Trophoblast cell (in vitro differentiated cells and primary cell): ENCODE measurements at regions not wholly inside any gene's neighbourhood (a gene's known extent, or its start where the extent isn't known, plus 50 kb on each side); places are given as distances from the start of the nearest gene placed in this dataset.

ENCODE experiments used
- DNase-seq, 2 donors: peaks; one replicate each; pipeline ENCODE4 v3.0.0-alpha.2; 2016
- H2AFZ ChIP-seq: 2 replicates; pipeline ENCODE4 v1.6.1; 2013; ENCODE audit warnings: low read length, moderate library complexity, mild to moderate bottlenecking; ENCODE audit not compliant: insufficient read depth, poor library complexity
- H2AK5ac ChIP-seq: 2 replicates; pipeline ENCODE4 v1.6.1; 2013; ENCODE audit warnings: mild to moderate bottlenecking, low read length
- H2BK120ac ChIP-seq: 2 replicates; pipeline ENCODE4 v1.6.1; 2013; ENCODE audit warnings: low read length, mild to moderate bottlenecking, moderate library complexity; ENCODE audit not compliant: insufficient read depth, poor library complexity
- H2BK12ac ChIP-seq: 2 replicates; pipeline ENCODE4 v1.6.1; 2013; ENCODE audit warnings: mild to moderate bottlenecking, low read length, moderate library complexity
- H2BK5ac ChIP-seq: 2 replicates; pipeline ENCODE4 v1.6.1; 2013; ENCODE audit warnings: low read length, low read depth, moderate library complexity, mild to moderate bottlenecking; ENCODE audit not compliant: poor library complexity
- H3K14ac ChIP-seq: 2 replicates; pipeline ENCODE4 v1.6.1; 2013; ENCODE audit warnings: mild to moderate bottlenecking, low read length
- H3K18ac ChIP-seq: 2 replicates; pipeline ENCODE4 v1.6.1; 2013; ENCODE audit warnings: mild to moderate bottlenecking, low read length
- H3K23ac ChIP-seq: 2 replicates; pipeline ENCODE4 v1.6.1; 2013; ENCODE audit warnings: low read length
- H3K27ac ChIP-seq: 2 replicates; pipeline ENCODE4 v1.5.1; 2013; ENCODE audit warnings: low read depth, mild to moderate bottlenecking, inconsistent platforms, low read length, moderate library complexity
- H3K27me3 ChIP-seq: 2 replicates; pipeline ENCODE4 v1.6.1; 2013; ENCODE audit warnings: inconsistent platforms, mild to moderate bottlenecking, low read length, moderate library complexity; ENCODE audit not compliant: insufficient read depth
- H3K36me3 ChIP-seq, 2 experiments: 1 replicate in 1 of 2; 2 replicates in 1 of 2; pipeline ENCODE4 v1.6.1; 2013; ENCODE audit warnings: low read length in 2 of 2, mild to moderate bottlenecking in 2 of 2, moderate library complexity in 1 of 2; ENCODE audit not compliant: insufficient read depth in 2 of 2, control insufficient read depth in 1 of 2
- H3K4ac ChIP-seq: 2 replicates; pipeline ENCODE4 v1.6.1; 2013; ENCODE audit warnings: low read depth, mild to moderate bottlenecking, low read length, moderate library complexity
- H3K4me1 ChIP-seq, 2 experiments: 1 replicate in 1 of 2; 2 replicates in 1 of 2; pipeline ENCODE4 v1.6.1; 2013; ENCODE audit warnings: low read length in 2 of 2, mild to moderate bottlenecking in 2 of 2, moderate library complexity in 1 of 2; ENCODE audit not compliant: insufficient read depth in 2 of 2, control insufficient read depth in 1 of 2
- H3K4me2 ChIP-seq: 2 replicates; pipeline ENCODE4 v1.6.1; 2013; ENCODE audit warnings: inconsistent platforms, mild to moderate bottlenecking, low read length, moderate library complexity
- H3K4me3 ChIP-seq: 2 replicates; pipeline ENCODE4 v1.5.1; 2013; ENCODE audit warnings: mild to moderate bottlenecking, low read depth, low read length, inconsistent platforms
- H3K79me1 ChIP-seq: one replicate; pipeline ENCODE4 v1.6.1; 2013; ENCODE audit warnings: low read length
- H3K79me2 ChIP-seq: 2 replicates; pipeline ENCODE4 v1.6.1; 2013; ENCODE audit warnings: low read length, mild to moderate bottlenecking; ENCODE audit not compliant: control insufficient read depth, insufficient read depth, poor library complexity
- H3K9ac ChIP-seq: 2 replicates; pipeline ENCODE4 v1.6.1; 2013; ENCODE audit warnings: mild to moderate bottlenecking, low read length
- H3K9me3 ChIP-seq: 2 replicates; pipeline ENCODE4 v1.6.1; 2013; ENCODE audit warnings: low read depth, mild to moderate bottlenecking, control low read depth, inconsistent platforms, low read length; ENCODE audit not compliant: insufficient read depth
- H4K12ac ChIP-seq: 2 replicates; pipeline ENCODE4 v1.6.1; 2013; ENCODE audit warnings: low read depth, mild to moderate bottlenecking, low read length, moderate library complexity
- H4K8ac ChIP-seq: 2 replicates; pipeline ENCODE4 v1.6.1; 2013; ENCODE audit warnings: low read depth, mild to moderate bottlenecking, low read length, moderate library complexity
- H4K91ac ChIP-seq: one replicate; pipeline ENCODE4 v1.6.1; 2013; ENCODE audit warnings: low read depth, mild to moderate bottlenecking, low read length, moderate library complexity
- WGBS: extraction: QIAGEN DNeasy Blood & Tissue Kit; methylation state at CpG from one replicate; pipeline ENCODE4 v1.1.7; 2013; ENCODE audit warnings: missing lambda C conversion rate; ENCODE audit not compliant: insufficient read length, insufficient coverage; ENCODE audit errors: extremely low coverage; 5-methylcytosine and 5-hydroxymethylcytosine counted together

DNA sequence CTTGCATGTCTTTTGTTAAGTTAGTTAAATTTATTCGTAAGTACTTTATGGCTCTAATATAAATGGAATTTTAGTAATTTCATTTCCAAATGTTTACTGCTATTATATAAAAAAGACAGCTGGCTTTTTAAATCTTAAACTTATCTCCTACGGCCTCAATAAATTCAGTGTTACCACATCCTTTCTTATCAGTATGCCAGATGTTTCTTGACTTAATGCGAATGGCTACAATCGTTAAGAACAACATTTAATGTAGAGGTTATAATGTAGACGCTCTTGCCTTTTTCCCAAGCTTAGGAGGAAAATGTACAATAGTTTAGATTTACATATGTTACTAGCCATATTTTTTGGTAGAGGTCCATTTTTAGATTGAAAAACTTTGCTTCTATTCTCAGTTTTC lies 659.4 kb downstream of the TENT5A start:
- Histone ChIP-seq H2AFZ (no peak overlapping the region), H3K4me3 (no peak overlapping the region), H3K36me3 (no peaks in the 10 kb centered on the region), H4K12ac (no peak overlapping the region), H3K27ac (no peak overlapping the region), H2AK5ac (no peak overlapping the region), H3K79me2 (no peaks in the 10 kb centered on the region), H3K18ac (no peak overlapping the region), H3K79me1 (no peaks in the 10 kb centered on the region), H3K23ac (no peak overlapping the region), H3K14ac (no peak overlapping the region), H3K9ac (no peak overlapping the region), H2BK5ac (no peak overlapping the region), H3K9me3 (no peaks in the 10 kb centered on the region), H4K91ac (no peak overlapping the region), H3K4me1 (no peaks in the 10 kb centered on the region), H3K27me3 (no peaks in the 10 kb centered on the region), H3K4me2 (no peak overlapping the region), H2BK12ac (no peak overlapping the region), H3K4ac (no peak overlapping the region), H2BK120ac (no peak overlapping the region), H4K8ac (no peak overlapping the region)
- no CpG with 5 or more reads among the region's 5 CpGs for WGBS
- DNase-seq = no peak

DNA sequence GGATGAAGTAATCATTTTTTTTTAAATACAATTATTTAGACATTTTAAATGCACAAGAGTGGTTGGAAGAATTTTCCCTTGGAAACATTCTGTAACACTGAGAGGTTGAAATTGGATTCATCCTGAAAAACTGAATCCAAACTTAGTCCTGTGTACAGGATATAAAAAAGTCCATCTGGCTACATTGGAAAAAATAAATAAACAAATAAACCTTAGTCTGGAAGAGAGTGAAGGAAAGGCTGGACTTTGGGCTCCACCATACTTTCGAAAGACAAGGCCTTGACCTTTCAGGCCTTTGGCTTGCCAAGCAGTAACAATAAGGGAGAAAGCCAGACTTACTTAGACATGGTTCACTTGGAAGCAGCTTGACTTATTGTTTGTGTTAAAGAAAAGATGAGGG lies 664.3 kb downstream of the TENT5A start:
- Histone ChIP-seq H3K4me3 (no peak overlapping the region), H3K79me2 (no peaks in the 10 kb centered on the region), H3K27me3 (no peaks in the 10 kb centered on the region), H3K27ac (no peak overlapping the region), H3K9ac (no peak overlapping the region), H4K12ac (no peak overlapping the region), H3K4me2 (no peak overlapping the region), H2AK5ac (no peak overlapping the region), H3K14ac (no peak overlapping the region), H2AFZ (no peak overlapping the region), H2BK120ac (no peak overlapping the region), H3K79me1 (no peaks in the 10 kb centered on the region), H2BK5ac (no peak overlapping the region), H4K91ac (no peak overlapping the region), H3K18ac (no peak overlapping the region), H3K4ac (no peak overlapping the region), H2BK12ac (no peak overlapping the region), H3K23ac (no peak overlapping the region), H3K9me3 (no peaks in the 10 kb centered on the region), H3K4me1 (no peaks in the 10 kb centered on the region), H4K8ac (no peak overlapping the region), H3K36me3 (no peaks in the 10 kb centered on the region)
- DNase-seq = no peak
- WGBS = no CpG with 5 or more reads among the region's 1 CpG

DNA sequence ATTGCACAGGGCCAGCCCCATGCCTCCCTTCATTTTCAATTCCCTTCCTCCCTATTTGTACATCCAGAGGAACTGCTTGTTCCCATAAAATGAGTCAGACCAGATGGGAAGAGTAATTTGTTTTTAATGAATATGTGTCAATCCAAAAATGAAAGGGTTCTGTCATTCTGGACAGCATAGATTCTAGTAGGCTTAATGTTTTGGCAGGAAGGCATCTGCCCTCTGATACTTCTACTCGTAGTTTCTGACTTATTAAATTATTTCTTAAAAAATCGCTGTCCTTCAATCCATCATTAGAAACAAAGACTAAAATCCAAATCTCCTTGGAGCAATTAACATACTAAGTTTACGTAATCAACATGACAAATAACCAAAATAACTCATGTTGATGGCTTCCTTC lies 665.5 kb downstream of the TENT5A start:
- Histone ChIP-seq H3K27me3 (no peaks in the 10 kb centered on the region), H4K8ac (no peak overlapping the region), H3K4me3 (no peak overlapping the region), H2AK5ac (no peak overlapping the region), H4K91ac (no peak overlapping the region), H3K23ac (no peak overlapping the region), H3K27ac (no peak overlapping the region), H3K36me3 (no peaks in the 10 kb centered on the region), H3K4me2 (no peak overlapping the region), H3K14ac (no peak overlapping the region), H2AFZ (no peak overlapping the region), H3K4ac (no peak overlapping the region), H3K18ac (no peak overlapping the region), H3K4me1 (no peaks in the 10 kb centered on the region), H3K79me2 (no peaks in the 10 kb centered on the region), H2BK12ac (no peak overlapping the region), H4K12ac (no peak overlapping the region), H2BK120ac (no peak overlapping the region), H2BK5ac (no peak overlapping the region), H3K9ac (no peak overlapping the region), H3K79me1 (no peaks in the 10 kb centered on the region), H3K9me3 (no peaks in the 10 kb centered on the region)
- no peak for DNase-seq
- no CpG with 5 or more reads among the region's 3 CpGs for WGBS

DNA sequence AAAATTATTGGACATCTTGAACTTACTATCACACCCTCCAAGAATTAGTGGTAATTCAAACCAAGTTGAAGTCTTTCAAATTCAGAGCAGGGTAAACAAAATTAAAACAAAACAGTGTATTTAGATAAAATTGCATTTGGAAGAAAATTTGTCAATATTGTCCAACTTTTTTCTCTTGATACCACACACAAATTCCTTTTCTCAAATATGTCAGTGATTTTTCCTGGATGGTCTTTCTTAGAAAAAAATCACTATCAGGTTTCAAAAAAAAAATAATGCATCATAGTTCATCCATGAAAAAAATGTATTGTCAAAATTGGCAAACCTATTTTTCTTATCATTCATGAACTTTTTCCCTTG lies 667.1 kb downstream of the TENT5A start:
- Histone ChIP-seq H4K91ac (no peak overlapping the region), H2BK12ac (no peak overlapping the region), H3K9ac (no peak overlapping the region), H3K18ac (no peak overlapping the region), H3K23ac (no peak overlapping the region), H3K4ac (no peak overlapping the region), H3K4me1 (no peaks in the 10 kb centered on the region), H3K36me3 (no peaks in the 10 kb centered on the region), H4K12ac (no peak overlapping the region), H3K9me3 (no peaks in the 10 kb centered on the region), H3K27ac (no peak overlapping the region), H3K4me2 (no peak overlapping the region), H2AFZ (no peak overlapping the region), H3K14ac (no peak overlapping the region), H2BK120ac (no peak overlapping the region), H4K8ac (no peak overlapping the region), H2AK5ac (no peak overlapping the region), H3K79me2 (no peaks in the 10 kb centered on the region), H3K27me3 (no peaks in the 10 kb centered on the region), H2BK5ac (no peak overlapping the region), H3K4me3 (no peak overlapping the region), H3K79me1 (no peaks in the 10 kb centered on the region)
- DNase-seq = no peak
